Activated naive CD4-positive, alpha-beta T cell treated with anti-CD3 and anti-CD28 coated beads, Interleukin-2, amount 10 ng/mL, durations not matched to agents 7 days and 5 days (primary cell): ENCODE measurements at regions not wholly inside any gene's neighbourhood (a gene's known extent, or its start where the extent isn't known, plus 50 kb on each side); places are given as distances from the start of the nearest gene placed in this dataset.

Source experiments
- CTCF ChIA-PET: fragments of 350-600 bp; sonication (Branson Sonifier 250); formaldehyde crosslinking; loops from one replicate; lab custom pipeline; 2021; ENCODE audit warnings: antibody characterized with exemption; lab: Charles Lee
- DNase-seq: peaks from one replicate; pipeline ENCODE4 v3.0.0-alpha.2; 2020
- H3K27ac Mint-ChIP-seq: one replicate; pipeline ENCODE4 v1.8.0; 2021; ENCODE audit warnings: mild to moderate bottlenecking, moderate library complexity, mixed read lengths
- H3K27me3 Mint-ChIP-seq: one replicate; pipeline ENCODE4 v1.8.0; 2021; ENCODE audit warnings: mild to moderate bottlenecking, mixed read lengths
- H3K36me3 Mint-ChIP-seq: one replicate; pipeline ENCODE4 v1.8.0; 2021; ENCODE audit warnings: mixed read lengths
- H3K4me1 Mint-ChIP-seq: one replicate; pipeline ENCODE4 v1.8.0; 2021; ENCODE audit warnings: mixed read lengths
- H3K4me3 Mint-ChIP-seq: one replicate; pipeline ENCODE4 v1.8.0; 2021; ENCODE audit warnings: mild to moderate bottlenecking, moderate library complexity, mixed read lengths
- H3K9me3 Mint-ChIP-seq: one replicate; pipeline ENCODE4 v1.8.0; 2021; ENCODE audit warnings: mixed read lengths

GRCh38 chr4:34721835-34722234 lies 1522.5 kb downstream of the ARAP2 start:
- no peak for DNase-seq
- no peak overlapping the region for H3K4me3 Mint-ChIP-seq
- no peaks in the 10 kb centered on the region for H3K27me3 Mint-ChIP-seq
- no peaks in the 10 kb centered on the region for H3K4me1 Mint-ChIP-seq
- CTCF ChIA-PET = no interaction called here
- no peaks in the 10 kb centered on the region for H3K36me3 Mint-ChIP-seq
- no peak overlapping the region for H3K27ac Mint-ChIP-seq
- H3K9me3 Mint-ChIP-seq = no peaks in the 10 kb centered on the region

- H3K36me3 Mint-ChIP-seq = no peaks in the 10 kb centered on the region
- no peaks in the 10 kb centered on the region for H3K9me3 Mint-ChIP-seq
- H3K27ac Mint-ChIP-seq = no peak overlapping the region
- CTCF ChIA-PET = no interaction called here
- H3K27me3 Mint-ChIP-seq = no peaks in the 10 kb centered on the region
- no peak for DNase-seq
- H3K4me1 Mint-ChIP-seq = no peaks in the 10 kb centered on the region
- H3K4me3 Mint-ChIP-seq = no peak overlapping the region
These were observed 1520.7 kb downstream of the ARAP2 start for GRCh38 chr4:34723605-34724004.

- no peaks in the 10 kb centered on the region for H3K27me3 Mint-ChIP-seq
- H3K9me3 Mint-ChIP-seq = no peaks in the 10 kb centered on the region
- H3K27ac Mint-ChIP-seq = no peak overlapping the region
- CTCF ChIA-PET = no interaction called here
- H3K4me3 Mint-ChIP-seq = no peak overlapping the region
- DNase-seq = no peak
- H3K36me3 Mint-ChIP-seq = no peaks in the 10 kb centered on the region
- no peaks in the 10 kb centered on the region for H3K4me1 Mint-ChIP-seq
These were observed 1519.8 kb downstream of the ARAP2 start for GRCh38 chr4:34724491-34724890.

- no peaks in the 10 kb centered on the region for H3K36me3 Mint-ChIP-seq
- no peak overlapping the region for H3K4me3 Mint-ChIP-seq
- no peaks in the 10 kb centered on the region for H3K9me3 Mint-ChIP-seq
- CTCF ChIA-PET = no interaction called here
- no peak overlapping the region for H3K27ac Mint-ChIP-seq
- DNase-seq = no peak
- no peaks in the 10 kb centered on the region for H3K4me1 Mint-ChIP-seq
- H3K27me3 Mint-ChIP-seq = no peaks in the 10 kb centered on the region
These were observed 1513.2 kb downstream of the ARAP2 start for GRCh38 chr4:34731070-34731469.

- Mint-ChIP-seq H3K36me3 (no peaks in the 10 kb centered on the region), H3K4me3 (no peak overlapping the region), H3K27ac (no peak overlapping the region), H3K4me1 (no peaks in the 10 kb centered on the region), H3K27me3 (no peaks in the 10 kb centered on the region), H3K9me3 (no peaks in the 10 kb centered on the region)
- CTCF ChIA-PET = no interaction called here
- DNase-seq = no peak
These were observed 1512.0 kb downstream of the ARAP2 start for GRCh38 chr4:34732176-34732950.

- CTCF ChIA-PET = no interaction called here
- no peak overlapping the region for H3K4me3 Mint-ChIP-seq
- H3K9me3 Mint-ChIP-seq = no peaks in the 10 kb centered on the region
- no peak overlapping the region for H3K27ac Mint-ChIP-seq
- no peaks in the 10 kb centered on the region for H3K27me3 Mint-ChIP-seq
- no peak for DNase-seq
- no peaks in the 10 kb centered on the region for H3K36me3 Mint-ChIP-seq
- H3K4me1 Mint-ChIP-seq = no peaks in the 10 kb centered on the region
These were observed 1511.0 kb downstream of the ARAP2 start for GRCh38 chr4:34733185-34733941.

- CTCF ChIA-PET = no interaction called here
- H3K27ac Mint-ChIP-seq = no peak overlapping the region
- H3K27me3 Mint-ChIP-seq = no peaks in the 10 kb centered on the region
- H3K9me3 Mint-ChIP-seq = peaks cover 1% of the 10 kb centered on the region
- H3K36me3 Mint-ChIP-seq = no peaks in the 10 kb centered on the region
- H3K4me1 Mint-ChIP-seq = no peaks in the 10 kb centered on the region
- H3K4me3 Mint-ChIP-seq = no peak overlapping the region
- DNase-seq = no peak
These were observed 1477.4 kb downstream of the ARAP2 start for GRCh38 chr4:34766935-34767334.

GRCh38 chr4:34767407-34767806 lies 1476.9 kb downstream of the ARAP2 start:
- Mint-ChIP-seq H3K27ac (no peak overlapping the region), H3K4me1 (no peaks in the 10 kb centered on the region), H3K36me3 (no peaks in the 10 kb centered on the region), H3K9me3 (peaks cover 1% of the 10 kb centered on the region), H3K4me3 (no peak overlapping the region), H3K27me3 (no peaks in the 10 kb centered on the region)
- CTCF ChIA-PET = no interaction called here
- DNase-seq = no peak

- H3K27me3 Mint-ChIP-seq = no peaks in the 10 kb centered on the region
- CTCF ChIA-PET = no interaction called here
- no peak for DNase-seq
- H3K9me3 Mint-ChIP-seq = peaks cover 7% of the 10 kb centered on the region
- H3K4me3 Mint-ChIP-seq = no peak overlapping the region
- no peak overlapping the region for H3K27ac Mint-ChIP-seq
- no peaks in the 10 kb centered on the region for H3K4me1 Mint-ChIP-seq
- H3K36me3 Mint-ChIP-seq = no peaks in the 10 kb centered on the region
These were observed 1472.7 kb downstream of the ARAP2 start for GRCh38 chr4:34771632-34772031.

GRCh38 chr4:34790131-34790530 lies 1454.2 kb downstream of the ARAP2 start:
- H3K36me3 Mint-ChIP-seq = no peaks in the 10 kb centered on the region
- H3K27me3 Mint-ChIP-seq = no peaks in the 10 kb centered on the region
- CTCF ChIA-PET = no interaction called here
- no peak overlapping the region for H3K27ac Mint-ChIP-seq
- H3K9me3 Mint-ChIP-seq = peaks cover 2% of the 10 kb centered on the region
- no peak overlapping the region for H3K4me3 Mint-ChIP-seq
- no peaks in the 10 kb centered on the region for H3K4me1 Mint-ChIP-seq
- DNase-seq = no peak

- CTCF ChIA-PET = no interaction called here
- no peak overlapping the region for H3K27ac Mint-ChIP-seq
- H3K36me3 Mint-ChIP-seq = no peaks in the 10 kb centered on the region
These were observed 1453.1 kb downstream of the ARAP2 start for GRCh38 chr4:34791209-34791608.

GRCh38 chr4:34800953-34801352 lies 1443.4 kb downstream of the ARAP2 start:
- CTCF ChIA-PET = no interaction called here
- Mint-ChIP-seq H3K36me3 (no peaks in the 10 kb centered on the region), H3K4me3 (no peak overlapping the region)

More at GRCh38 chr4:34791209-34791608, 1453.1 kb downstream of the ARAP2 start:
- Mint-ChIP-seq H3K4me1 (no peaks in the 10 kb centered on the region), H3K27me3 (no peaks in the 10 kb centered on the region), H3K9me3 (peaks cover 2% of the 10 kb centered on the region), H3K4me3 (no peak overlapping the region)
- no peak for DNase-seq

GRCh38 chr4:34814266-34814665 lies 1430.0 kb downstream of the ARAP2 start:
- H3K27me3 Mint-ChIP-seq = no peaks in the 10 kb centered on the region
- H3K36me3 Mint-ChIP-seq = no peaks in the 10 kb centered on the region
- CTCF ChIA-PET = no interaction called here
- no peak for DNase-seq
- no peak overlapping the region for H3K27ac Mint-ChIP-seq
- H3K4me1 Mint-ChIP-seq = no peaks in the 10 kb centered on the region
- H3K4me3 Mint-ChIP-seq = no peak overlapping the region
- peaks cover 15% of the 10 kb centered on the region for H3K9me3 Mint-ChIP-seq

More at GRCh38 chr4:34800953-34801352, 1443.4 kb downstream of the ARAP2 start:
- H3K4me1 Mint-ChIP-seq = no peaks in the 10 kb centered on the region
- DNase-seq = no peak
- H3K27me3 Mint-ChIP-seq = no peaks in the 10 kb centered on the region
- H3K27ac Mint-ChIP-seq = no peak overlapping the region
- H3K9me3 Mint-ChIP-seq = peaks cover 6% of the 10 kb centered on the region

GRCh38 chr4:34824515-34824914 lies 1419.8 kb downstream of the ARAP2 start:
- H3K4me1 Mint-ChIP-seq = no peaks in the 10 kb centered on the region
- H3K36me3 Mint-ChIP-seq = no peaks in the 10 kb centered on the region
- no peak overlapping the region for H3K4me3 Mint-ChIP-seq
- H3K27me3 Mint-ChIP-seq = no peaks in the 10 kb centered on the region
- H3K27ac Mint-ChIP-seq = no peak overlapping the region
- no peak for DNase-seq
- CTCF ChIA-PET = no interaction called here
- peaks cover 14% of the 10 kb centered on the region for H3K9me3 Mint-ChIP-seq

GRCh38 chr4:34826660-34827059 lies 1417.7 kb downstream of the ARAP2 start:
- Mint-ChIP-seq H3K4me3 (no peak overlapping the region), H3K27me3 (no peaks in the 10 kb centered on the region), H3K4me1 (no peaks in the 10 kb centered on the region), H3K36me3 (no peaks in the 10 kb centered on the region), H3K9me3 (peaks cover 12% of the 10 kb centered on the region), H3K27ac (no peak overlapping the region)
- no peak for DNase-seq
- CTCF ChIA-PET = no interaction called here
